ENCODE measurements at regions not wholly inside any gene's neighbourhood (a gene's known extent, or its start where the extent isn't known, plus 50 kb on each side); places are given as distances from the start of the nearest gene placed in this dataset.

GRCh38 chr15:46265664-46266347, 631.0 kb downstream of the SQOR start:
- no peak for TF ChIP-seq CTCF (conservative IDR thresholded peaks at IDR 0.05; ENCODE audit: low read depth, low read length)
- no peak for TF ChIP-seq EZH2 (IDR thresholded peaks at IDR 0.05; ENCODE audit: borderline replicate concordance, low read depth, low read length, poor library complexity, severe bottlenecking)
